ENCODE measurements at regions not wholly inside any gene's neighbourhood (a gene's known extent, or its start where the extent isn't known, plus 50 kb on each side); places are given as distances from the start of the nearest gene placed in this dataset.

DNA sequence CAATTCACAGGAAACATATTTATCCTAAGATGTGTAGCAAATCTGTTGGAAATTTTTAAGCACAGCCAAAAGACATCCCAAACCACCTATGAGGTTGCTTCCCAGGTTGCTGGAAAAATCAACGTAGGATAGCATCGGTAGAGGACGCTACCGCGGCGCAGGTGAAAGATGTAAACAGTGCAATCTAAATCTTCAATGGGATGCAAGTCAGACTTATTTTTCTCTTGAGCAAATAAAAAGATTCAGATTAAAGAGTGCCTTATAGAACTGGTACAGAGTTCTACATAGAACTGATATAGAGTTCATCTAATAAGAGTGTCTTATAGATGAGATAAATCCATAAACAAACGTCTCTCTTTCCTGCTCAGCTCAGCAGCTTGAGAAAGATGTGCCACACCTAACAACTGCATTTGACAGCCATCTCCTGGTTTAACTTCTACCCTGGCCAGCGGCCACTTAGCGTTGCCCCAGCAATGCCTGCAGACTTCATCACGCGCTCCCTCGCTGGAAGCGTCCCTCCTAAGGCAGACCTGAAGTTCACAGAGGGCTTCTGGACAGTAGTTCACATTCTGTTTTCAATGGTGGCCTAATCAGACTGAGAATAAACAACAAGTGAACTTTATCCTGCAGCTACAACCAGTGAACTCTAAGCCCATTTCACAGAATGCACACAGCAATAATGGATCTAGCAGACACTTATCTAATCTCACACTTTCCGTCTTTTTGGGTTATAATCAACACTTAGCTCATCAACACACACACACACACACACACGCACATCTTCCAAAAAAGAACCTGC, 164.5 kb downstream of the TOMM20 start (continued):
- peak; percentile 57; the same call in 1 of the 2 replicates for TF ChIP-seq SAP130 (CRISPR knock-in tag; IDR thresholded peaks at IDR 0.05; ENCODE audit: low read depth)
- no peak for TF ChIP-seq TCF12 (IDR thresholded peaks at IDR 0.05)
- no peak; the same call in 1 of the 2 replicates for TF ChIP-seq TCF12 (CRISPR knock-in tag; IDR thresholded peaks at IDR 0.05)
- no peak for TF ChIP-seq ZNF703 (CRISPR knock-in tag; IDR thresholded peaks at IDR 0.05; ENCODE audit: borderline replicate concordance)
- TF ChIP-seq, protein P1, sequence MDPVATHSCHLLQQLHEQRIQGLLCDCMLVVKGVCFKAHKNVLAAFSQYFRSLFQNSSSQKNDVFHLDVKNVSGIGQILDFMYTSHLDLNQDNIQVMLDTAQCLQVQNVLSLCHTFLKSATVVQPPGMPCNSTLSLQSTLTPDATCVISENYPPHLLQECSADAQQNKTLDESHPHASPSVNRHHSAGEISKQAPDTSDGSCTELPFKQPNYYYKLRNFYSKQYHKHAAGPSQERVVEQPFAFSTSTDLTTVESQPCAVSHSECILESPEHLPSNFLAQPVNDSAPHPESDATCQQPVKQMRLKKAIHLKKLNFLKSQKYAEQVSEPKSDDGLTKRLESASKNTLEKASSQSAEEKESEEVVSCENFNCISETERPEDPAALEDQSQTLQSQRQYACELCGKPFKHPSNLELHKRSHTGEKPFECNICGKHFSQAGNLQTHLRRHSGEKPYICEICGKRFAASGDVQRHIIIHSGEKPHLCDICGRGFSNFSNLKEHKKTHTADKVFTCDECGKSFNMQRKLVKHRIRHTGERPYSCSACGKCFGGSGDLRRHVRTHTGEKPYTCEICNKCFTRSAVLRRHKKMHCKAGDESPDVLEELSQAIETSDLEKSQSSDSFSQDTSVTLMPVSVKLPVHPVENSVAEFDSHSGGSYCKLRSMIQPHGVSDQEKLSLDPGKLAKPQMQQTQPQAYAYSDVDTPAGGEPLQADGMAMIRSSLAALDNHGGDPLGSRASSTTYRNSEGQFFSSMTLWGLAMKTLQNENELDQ (CRISPR knock-in tag; IDR thresholded peaks at IDR 0.05; ENCODE audit: borderline replicate concordance), result no peak
- peak; percentile 21; the same call in 1 of the 2 replicates for TF ChIP-seq SP5 (CRISPR knock-in tag; IDR thresholded peaks at IDR 0.05; ENCODE audit: borderline replicate concordance, low read depth)
- 0 out of 2 replicates have a peak, but pooled peaks have one; percentile 30 for TF ChIP-seq NKX3-1 (CRISPR knock-in tag; IDR thresholded peaks at IDR 0.05)
- no peak for TF ChIP-seq PRPF4 (IDR thresholded peaks at IDR 0.05; ENCODE audit: low read depth, low read length, poor library complexity, severe bottlenecking)
- TF ChIP-seq, protein P2, sequence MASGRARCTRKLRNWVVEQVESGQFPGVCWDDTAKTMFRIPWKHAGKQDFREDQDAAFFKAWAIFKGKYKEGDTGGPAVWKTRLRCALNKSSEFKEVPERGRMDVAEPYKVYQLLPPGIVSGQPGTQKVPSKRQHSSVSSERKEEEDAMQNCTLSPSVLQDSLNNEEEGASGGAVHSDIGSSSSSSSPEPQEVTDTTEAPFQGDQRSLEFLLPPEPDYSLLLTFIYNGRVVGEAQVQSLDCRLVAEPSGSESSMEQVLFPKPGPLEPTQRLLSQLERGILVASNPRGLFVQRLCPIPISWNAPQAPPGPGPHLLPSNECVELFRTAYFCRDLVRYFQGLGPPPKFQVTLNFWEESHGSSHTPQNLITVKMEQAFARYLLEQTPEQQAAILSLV (CRISPR knock-in tag; IDR thresholded peaks at IDR 0.05; ENCODE audit: borderline replicate concordance), result 0 out of 2 replicates have a peak, but pooled peaks have one; percentile 34
- TF ChIP-seq, protein P3, sequence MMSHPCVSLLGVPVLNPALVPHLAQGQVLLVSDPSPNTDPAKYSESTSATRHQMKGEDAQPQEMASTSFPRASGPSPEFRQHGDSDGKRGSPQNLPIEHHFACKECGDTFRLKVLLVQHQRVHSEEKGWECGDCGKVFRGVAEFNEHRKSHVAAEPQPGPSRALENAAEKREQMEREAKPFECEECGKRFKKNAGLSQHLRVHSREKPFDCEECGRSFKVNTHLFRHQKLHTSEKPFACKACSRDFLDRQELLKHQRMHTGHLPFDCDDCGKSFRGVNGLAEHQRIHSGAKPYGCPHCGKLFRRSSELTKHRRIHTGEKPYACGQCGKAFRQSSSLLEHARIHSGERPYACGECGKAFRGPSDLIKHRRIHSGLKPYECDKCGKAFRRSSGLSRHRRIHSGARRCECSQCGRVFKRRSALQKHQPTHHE (CRISPR knock-in tag; IDR thresholded peaks at IDR 0.05; ENCODE audit: borderline replicate concordance), result peak; percentile 74; the same call in 1 of the 2 replicates
- TF ChIP-seq, protein P4, sequence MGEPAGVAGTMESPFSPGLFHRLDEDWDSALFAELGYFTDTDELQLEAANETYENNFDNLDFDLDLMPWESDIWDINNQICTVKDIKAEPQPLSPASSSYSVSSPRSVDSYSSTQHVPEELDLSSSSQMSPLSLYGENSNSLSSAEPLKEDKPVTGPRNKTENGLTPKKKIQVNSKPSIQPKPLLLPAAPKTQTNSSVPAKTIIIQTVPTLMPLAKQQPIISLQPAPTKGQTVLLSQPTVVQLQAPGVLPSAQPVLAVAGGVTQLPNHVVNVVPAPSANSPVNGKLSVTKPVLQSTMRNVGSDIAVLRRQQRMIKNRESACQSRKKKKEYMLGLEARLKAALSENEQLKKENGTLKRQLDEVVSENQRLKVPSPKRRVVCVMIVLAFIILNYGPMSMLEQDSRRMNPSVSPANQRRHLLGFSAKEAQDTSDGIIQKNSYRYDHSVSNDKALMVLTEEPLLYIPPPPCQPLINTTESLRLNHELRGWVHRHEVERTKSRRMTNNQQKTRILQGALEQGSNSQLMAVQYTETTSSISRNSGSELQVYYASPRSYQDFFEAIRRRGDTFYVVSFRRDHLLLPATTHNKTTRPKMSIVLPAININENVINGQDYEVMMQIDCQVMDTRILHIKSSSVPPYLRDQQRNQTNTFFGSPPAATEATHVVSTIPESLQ (CRISPR knock-in tag; conservative IDR thresholded peaks at IDR 0.05), result no peak; the same call in 1 of the 2 replicates
- TF ChIP-seq JUND (CRISPR knock-in tag; IDR thresholded peaks at IDR 0.05), result no peak
- no peak for TF ChIP-seq SOX6 (IDR thresholded peaks at IDR 0.05)
- peak; percentile 66 for TF ChIP-seq SOX6 (CRISPR knock-in tag; IDR thresholded peaks at IDR 0.05)
- TF ChIP-seq FOXC1 (CRISPR knock-in tag; IDR thresholded peaks at IDR 0.05; ENCODE audit: borderline replicate concordance), result peak; percentile 63; the same call in 1 of the 2 replicates
- TF ChIP-seq FOXP1 (IDR thresholded peaks at IDR 0.05), result peak; percentile 63; the same call in 1 of the 2 replicates
- peak; percentile 76 for TF ChIP-seq FOXP1 (CRISPR knock-in tag; IDR thresholded peaks at IDR 0.05)
- peak; percentile 70; the same call in 1 of the 2 replicates for TF ChIP-seq ZNF3 (CRISPR knock-in tag; IDR thresholded peaks at IDR 0.05)
- TF ChIP-seq, protein P5, sequence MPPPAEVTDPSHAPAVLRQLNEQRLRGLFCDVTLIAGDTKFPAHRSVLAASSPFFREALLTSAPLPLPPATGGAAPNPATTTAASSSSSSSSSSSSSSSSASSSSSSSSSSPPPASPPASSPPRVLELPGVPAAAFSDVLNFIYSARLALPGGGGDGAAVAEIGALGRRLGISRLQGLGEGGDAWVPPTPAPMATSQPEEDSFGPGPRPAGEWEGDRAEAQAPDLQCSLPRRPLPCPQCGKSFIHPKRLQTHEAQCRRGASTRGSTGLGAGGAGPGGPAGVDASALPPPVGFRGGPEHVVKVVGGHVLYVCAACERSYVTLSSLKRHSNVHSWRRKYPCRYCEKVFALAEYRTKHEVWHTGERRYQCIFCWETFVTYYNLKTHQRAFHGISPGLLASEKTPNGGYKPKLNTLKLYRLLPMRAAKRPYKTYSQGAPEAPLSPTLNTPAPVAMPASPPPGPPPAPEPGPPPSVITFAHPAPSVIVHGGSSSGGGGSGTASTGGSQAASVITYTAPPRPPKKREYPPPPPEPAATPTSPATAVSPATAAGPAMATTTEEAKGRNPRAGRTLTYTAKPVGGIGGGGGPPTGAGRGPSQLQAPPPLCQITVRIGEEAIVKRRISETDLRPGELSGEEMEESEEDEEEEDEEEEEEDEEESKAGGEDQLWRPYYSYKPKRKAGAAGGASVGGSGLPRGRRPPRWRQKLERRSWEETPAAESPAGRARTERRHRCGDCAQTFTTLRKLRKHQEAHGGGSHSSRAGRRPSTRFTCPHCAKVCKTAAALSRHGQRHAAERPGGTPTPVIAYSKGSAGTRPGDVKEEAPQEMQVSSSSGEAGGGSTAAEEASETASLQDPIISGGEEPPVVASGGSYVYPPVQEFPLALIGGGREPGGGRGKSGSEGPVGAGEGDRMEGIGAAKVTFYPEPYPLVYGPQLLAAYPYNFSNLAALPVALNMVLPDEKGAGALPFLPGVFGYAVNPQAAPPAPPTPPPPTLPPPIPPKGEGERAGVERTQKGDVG (CRISPR knock-in tag; IDR thresholded peaks at IDR 0.05; ENCODE audit: borderline replicate concordance), result 0 out of 2 replicates have a peak, but pooled peaks have one; percentile 57
